ENCODE measurements at regions not wholly inside any gene's neighbourhood (a gene's known extent, or its start where the extent isn't known, plus 50 kb on each side); places are given as distances from the start of the nearest gene placed in this dataset.
A peak's percentile ranks its signal among the peaks of the same experiment; 100 is the strongest.

GRCh38 chr4:105088110-105088879 is 58.4 kb upstream of the TET2 start:
- TF ChIP-seq, protein P1, sequence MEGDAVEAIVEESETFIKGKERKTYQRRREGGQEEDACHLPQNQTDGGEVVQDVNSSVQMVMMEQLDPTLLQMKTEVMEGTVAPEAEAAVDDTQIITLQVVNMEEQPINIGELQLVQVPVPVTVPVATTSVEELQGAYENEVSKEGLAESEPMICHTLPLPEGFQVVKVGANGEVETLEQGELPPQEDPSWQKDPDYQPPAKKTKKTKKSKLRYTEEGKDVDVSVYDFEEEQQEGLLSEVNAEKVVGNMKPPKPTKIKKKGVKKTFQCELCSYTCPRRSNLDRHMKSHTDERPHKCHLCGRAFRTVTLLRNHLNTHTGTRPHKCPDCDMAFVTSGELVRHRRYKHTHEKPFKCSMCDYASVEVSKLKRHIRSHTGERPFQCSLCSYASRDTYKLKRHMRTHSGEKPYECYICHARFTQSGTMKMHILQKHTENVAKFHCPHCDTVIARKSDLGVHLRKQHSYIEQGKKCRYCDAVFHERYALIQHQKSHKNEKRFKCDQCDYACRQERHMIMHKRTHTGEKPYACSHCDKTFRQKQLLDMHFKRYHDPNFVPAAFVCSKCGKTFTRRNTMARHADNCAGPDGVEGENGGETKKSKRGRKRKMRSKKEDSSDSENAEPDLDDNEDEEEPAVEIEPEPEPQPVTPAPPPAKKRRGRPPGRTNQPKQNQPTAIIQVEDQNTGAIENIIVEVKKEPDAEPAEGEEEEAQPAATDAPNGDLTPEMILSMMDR (IDR thresholded peaks at IDR 0.05; ENCODE audit: low read depth, low read length): no peak
- H3K4me3 ChIP-seq (replicated peaks in 1 of 2; ENCODE audit: low read depth in 2 of 2, low read length in 2 of 2): peak overlapping the region in 1 of 2 donors; percentile 21
- DNase-seq (ENCODE audit: low read depth in 2 of 2): peak; percentile 88 to 89

DNA sequence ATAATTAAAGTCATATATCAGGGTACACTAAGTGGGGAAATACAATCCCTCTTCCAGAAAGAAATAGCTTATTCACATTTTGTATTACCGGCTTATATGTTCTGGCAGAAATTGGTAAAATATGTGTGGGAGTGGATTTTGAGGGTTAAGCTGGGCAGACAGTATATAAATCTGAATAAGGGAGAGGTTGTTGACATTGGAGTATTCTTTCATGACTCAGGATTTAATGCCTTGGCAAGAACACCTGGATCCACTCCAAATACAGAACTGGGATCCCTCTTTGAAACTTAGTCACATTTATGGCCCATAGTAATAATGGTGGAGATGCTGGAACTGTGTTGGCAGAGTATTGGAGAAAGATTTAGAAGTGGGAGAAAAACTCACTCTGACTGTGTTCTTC is 54.3 kb upstream of the TET2 start:
- peak; percentile 86 to 93 for DNase-seq (ENCODE audit: low read depth in 2 of 2)
- TF ChIP-seq, protein P1 (IDR thresholded peaks at IDR 0.05; ENCODE audit: low read depth, low read length): no peak
- no peak overlapping the region for H3K4me3 ChIP-seq (replicated peaks in 1 of 2; ENCODE audit: low read depth in 2 of 2, low read length in 2 of 2)

DNA sequence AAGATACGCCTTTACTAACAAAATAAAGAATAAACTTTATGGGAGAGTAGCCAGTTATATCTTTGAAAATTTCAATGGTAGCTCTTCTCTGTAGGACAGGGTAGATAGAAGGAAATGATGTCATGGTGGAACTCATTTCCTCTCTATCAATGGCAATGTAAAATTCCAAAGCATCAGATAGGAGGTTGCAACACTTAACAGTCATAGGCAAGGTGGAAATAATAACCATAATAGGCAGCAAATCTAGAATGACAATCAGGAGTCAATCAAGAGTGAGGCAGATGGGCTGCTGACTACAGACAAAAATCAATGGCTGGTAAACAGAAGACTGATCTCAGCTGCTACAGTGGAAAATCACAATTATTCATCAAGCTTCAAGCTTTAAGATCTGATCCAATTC is 53.9 kb upstream of the TET2 start:
- H3K4me3 ChIP-seq (replicated peaks in 1 of 2; ENCODE audit: low read depth in 2 of 2, low read length in 2 of 2): no peak overlapping the region
- TF ChIP-seq, protein P1 (IDR thresholded peaks at IDR 0.05; ENCODE audit: low read depth, low read length): no peak
- DNase-seq (ENCODE audit: low read depth in 2 of 2): peak; percentile 56 to 83

- no peak for DNase-seq (ENCODE audit: low read depth in 2 of 2)
- TF ChIP-seq, protein P1 (IDR thresholded peaks at IDR 0.05; ENCODE audit: low read depth, low read length): no peak
Observed at GRCh38 chr4:105093975-105094374, 52.7 kb upstream of the TET2 start.

More at GRCh38 chr4:105093975-105094374, 52.7 kb upstream of the TET2 start:
- no peak overlapping the region for H3K4me3 ChIP-seq (replicated peaks in 1 of 2; ENCODE audit: low read depth in 2 of 2, low read length in 2 of 2)
